ENCODE measurements at regions not wholly inside any gene's neighbourhood (a gene's known extent, or its start where the extent isn't known, plus 50 kb on each side); places are given as distances from the start of the nearest gene placed in this dataset.

DNA sequence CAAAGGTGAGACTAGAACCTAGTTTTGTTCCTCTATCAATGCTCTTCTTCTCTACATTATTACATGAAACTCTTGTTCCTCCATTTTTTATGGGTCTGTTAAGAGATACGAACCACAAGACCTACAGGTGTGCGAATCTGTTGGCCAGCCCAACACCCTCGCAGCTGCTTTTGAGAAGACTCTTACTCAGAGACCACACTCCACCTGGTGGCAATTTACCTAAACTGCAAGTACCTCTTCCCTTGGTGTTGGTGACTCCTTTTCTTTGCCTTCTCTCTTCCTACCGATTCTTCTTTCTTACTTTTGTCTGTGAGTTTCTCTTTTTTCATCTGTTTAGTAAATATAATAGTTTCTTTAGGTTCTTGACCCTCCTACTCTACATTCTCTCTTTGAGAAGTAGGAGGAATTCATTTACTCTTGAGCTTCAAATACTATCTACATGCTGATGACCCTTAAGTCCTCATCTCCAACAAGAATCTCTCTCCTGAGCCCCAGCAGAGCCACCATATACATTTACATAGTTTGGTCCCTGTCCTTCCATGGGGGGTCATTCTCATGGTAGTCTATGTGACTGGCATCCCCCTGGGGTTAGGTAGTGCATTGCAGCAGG lies 81.8 kb upstream of the GAREM1 start:
- TF ChIP-seq CTCF (IDR thresholded peaks at IDR 0.05) (peak; percentile 72 to 84), POLR2A (IDR thresholded peaks at IDR 0.05) (no peak), EP300 (IDR thresholded peaks at IDR 0.05) (no peak)

Data from suprapubic skin (tissue), 3 donors.